GM12874 (cell line): ENCODE measurements at regions not wholly inside any gene's neighbourhood (a gene's known extent, or its start where the extent isn't known, plus 50 kb on each side); places are given as distances from the start of the nearest gene placed in this dataset.

ENCODE experiments used
- TF ChIP-seq, protein P1 (sequence below): IDR thresholded peaks from 2 replicates; pipeline ENCODE4 v1.5.1; 2011; ENCODE audit warnings: low read depth, mild to moderate bottlenecking, control low read depth, low read length, moderate library complexity; ENCODE audit not compliant: insufficient read depth

DNA sequence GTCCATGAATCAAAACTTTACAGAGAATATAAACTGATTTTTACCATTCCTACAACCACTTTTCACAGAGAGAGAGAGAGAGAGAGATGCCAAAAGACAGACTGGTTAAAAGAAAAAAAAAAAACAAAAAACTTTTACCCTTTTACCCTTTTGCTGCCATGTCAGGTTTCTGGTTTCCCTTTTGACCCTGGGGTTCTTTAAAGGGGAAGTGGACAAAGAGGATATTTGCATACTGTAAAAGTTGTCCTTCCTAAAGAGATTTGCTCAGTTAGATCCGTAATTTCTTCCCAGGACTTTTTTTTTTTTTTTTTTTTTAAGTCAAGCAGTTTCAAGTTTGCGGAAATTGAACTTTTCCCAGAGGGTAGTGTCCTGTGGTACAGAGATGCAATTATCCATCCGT, 287.8 kb upstream of the RGS18 start:
- TF ChIP-seq, protein P1, sequence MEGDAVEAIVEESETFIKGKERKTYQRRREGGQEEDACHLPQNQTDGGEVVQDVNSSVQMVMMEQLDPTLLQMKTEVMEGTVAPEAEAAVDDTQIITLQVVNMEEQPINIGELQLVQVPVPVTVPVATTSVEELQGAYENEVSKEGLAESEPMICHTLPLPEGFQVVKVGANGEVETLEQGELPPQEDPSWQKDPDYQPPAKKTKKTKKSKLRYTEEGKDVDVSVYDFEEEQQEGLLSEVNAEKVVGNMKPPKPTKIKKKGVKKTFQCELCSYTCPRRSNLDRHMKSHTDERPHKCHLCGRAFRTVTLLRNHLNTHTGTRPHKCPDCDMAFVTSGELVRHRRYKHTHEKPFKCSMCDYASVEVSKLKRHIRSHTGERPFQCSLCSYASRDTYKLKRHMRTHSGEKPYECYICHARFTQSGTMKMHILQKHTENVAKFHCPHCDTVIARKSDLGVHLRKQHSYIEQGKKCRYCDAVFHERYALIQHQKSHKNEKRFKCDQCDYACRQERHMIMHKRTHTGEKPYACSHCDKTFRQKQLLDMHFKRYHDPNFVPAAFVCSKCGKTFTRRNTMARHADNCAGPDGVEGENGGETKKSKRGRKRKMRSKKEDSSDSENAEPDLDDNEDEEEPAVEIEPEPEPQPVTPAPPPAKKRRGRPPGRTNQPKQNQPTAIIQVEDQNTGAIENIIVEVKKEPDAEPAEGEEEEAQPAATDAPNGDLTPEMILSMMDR, result no peak

DNA sequence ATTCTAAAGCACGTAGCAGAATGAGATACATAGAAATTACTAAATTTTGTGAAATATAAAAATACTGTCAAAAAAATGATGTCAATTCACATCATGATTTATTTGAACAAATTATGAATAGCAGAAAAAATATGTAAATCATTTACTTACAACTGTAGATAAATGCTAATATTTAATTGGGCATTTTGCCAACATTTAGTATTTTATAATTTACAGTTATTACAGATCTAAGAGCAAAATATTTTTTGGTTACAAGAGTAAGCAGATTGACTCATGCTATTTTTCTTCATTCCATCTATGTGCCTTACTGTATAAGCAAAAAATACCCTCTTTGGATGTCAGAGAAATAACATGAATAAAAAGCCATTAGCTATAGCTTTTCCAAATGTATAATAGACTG, 282.3 kb upstream of the RGS18 start:
- TF ChIP-seq, protein P1, result no peak

DNA sequence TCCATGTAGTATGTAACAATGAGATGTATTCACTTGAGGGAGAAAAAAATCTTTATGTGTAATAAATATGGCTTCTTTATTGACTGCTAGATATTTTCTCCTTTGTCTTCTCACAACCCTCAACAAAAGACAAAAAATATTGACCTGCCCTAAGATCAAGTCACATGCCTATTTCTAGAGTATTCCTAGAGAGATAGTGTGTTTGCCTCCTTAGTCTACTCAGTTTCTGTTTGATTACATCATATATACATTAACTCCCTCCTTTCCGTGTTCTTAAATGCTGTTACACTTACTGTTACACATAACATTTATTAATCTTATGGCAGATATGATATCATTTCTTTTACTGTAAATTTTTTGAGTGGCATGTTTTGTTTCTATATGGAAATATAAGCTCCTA, 281.6 kb upstream of the RGS18 start:
- TF ChIP-seq, protein P1, result no peak

DNA sequence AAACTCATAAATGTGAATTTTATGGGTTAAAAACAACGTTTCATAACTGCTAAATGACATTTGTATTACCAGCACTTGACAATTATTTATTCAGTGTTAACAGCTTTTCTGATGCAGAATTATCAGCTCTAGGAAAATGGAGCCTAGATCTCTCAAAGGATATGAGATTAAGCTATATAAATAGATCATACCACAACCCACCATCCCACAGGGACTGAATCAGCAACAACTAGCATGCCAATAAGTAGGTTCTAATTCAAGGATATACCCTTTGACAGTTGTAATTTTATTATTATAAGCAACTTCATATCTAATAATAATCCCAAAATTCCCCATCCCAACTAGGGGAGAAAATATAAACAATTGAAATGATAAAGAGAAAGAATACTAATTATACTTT, 275.4 kb upstream of the RGS18 start:
- TF ChIP-seq, protein P1, result no peak

DNA sequence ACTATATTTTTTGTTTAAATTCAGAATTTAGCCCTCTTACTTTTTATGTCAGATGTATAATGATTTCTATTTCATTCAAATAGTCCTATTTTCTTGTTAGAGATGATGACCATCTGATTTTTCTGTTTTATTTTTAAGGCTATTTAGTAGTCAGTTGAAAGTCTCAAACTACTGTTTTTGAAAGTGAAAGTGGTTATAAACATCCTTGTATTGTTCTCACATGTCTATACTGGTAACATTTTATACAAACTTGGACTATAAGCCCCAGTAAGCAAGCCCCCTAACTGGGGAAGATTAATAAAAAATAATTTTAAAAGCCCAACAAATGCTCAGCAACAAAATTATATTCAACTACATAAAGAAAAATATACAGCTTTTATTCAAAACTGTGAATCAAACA, 271.3 kb upstream of the RGS18 start:
- TF ChIP-seq, protein P1, result no peak

DNA sequence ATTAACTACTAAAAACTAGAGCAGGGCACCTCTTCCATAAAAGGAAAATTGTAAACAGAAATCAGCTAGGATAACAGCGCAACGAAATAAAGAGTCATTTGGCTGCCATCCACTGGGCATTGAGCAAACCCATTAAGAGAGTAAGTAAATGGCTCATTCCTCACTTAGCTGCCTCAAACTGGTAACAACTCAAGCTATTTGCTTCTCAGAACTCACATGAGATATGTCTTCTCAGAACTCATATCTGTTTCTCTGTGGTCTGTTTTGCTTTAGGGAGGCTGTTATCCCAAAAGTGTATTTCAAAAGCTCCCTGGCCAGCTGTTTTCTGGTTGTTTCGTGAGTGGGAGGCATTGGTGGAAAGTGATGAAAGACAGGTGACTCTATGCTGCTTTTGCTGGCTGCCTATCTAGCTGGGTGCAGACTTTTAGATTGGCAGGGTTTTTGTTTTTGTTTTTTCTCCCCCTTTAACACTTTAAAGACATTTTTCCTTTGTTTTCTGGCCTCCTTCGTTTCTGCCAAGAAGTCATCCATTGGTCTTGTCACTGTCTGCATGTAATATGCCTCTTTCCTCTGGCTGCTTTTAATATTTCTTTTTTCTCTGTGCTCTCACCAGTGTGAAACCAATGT, 269.2 kb upstream of the RGS18 start:
- TF ChIP-seq, protein P1, result no peak

DNA sequence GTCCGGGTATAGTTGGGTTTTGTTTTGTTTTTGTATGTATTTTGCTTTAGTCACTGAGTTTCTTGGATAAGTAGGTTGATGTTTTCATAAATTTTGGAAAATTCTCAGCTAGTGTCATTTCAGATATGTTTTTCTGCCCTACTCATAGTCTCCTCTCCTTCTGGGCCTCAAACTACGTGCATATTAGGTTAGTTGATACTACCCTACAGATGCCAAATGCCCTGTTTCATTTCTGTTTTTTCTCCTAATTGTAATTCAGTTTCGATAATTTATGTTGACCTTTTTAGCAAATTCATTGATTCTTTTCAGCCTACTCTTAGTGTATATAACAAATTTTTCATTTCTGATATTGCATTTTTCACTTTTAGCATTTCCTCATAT, 268.6 kb upstream of the RGS18 start:
- TF ChIP-seq, protein P1, result no peak
